HK-2 (cell line): ENCODE measurements at regions not wholly inside any gene's neighbourhood (a gene's known extent, or its start where the extent isn't known, plus 50 kb on each side); places are given as distances from the start of the nearest gene placed in this dataset.

ENCODE experiments used
- DNase-seq: peaks from one replicate; pipeline ENCODE4 v3.0.0-alpha.2; 2018; ENCODE audit not compliant: unreplicated experiment

DNA sequence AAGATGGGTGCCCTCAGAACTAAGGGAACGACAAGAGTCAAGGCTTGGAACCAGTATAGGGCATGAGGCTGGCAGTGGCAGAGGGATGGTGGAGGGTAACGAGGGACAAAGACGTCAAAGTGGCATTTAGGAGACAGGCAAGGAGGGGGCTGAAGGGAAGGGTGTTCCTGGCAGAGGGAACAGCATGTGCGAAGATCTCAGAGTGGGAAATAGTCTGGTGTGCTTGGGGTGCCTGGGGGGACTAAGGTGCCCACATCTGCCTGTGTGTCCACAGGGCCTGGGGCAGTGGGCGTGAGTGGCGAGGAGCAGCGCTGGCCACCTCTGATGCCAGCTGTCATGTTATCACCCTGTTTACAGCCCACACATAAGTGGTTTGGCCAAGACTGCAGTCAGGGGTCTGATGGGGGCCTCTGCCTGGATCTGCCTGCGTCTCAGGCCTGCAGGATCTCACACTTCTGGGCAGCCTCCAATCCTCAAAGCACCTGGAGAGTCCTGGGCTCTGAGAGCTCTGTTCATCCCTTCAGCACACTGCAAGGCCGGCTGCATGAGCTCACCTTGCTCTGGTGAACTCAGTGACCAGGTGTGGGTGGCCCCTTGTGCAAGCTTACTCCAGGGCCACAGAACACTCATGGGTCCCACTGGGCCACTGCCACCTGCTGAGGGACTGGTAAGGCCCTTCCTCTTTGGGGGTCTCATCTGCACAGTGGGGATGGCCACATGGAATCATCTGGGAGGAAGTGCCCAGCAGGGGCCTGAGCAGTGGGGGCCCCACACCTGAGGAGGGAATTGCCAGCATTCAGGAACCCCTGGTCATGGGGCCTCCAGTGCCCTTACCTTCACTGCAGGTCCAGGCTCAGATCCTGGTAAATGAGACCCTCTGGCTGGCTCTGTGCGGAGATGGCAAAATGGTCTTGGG lies 89.7 kb upstream of the SHISAL1 start:
- DNase-seq, result no peak

DNA sequence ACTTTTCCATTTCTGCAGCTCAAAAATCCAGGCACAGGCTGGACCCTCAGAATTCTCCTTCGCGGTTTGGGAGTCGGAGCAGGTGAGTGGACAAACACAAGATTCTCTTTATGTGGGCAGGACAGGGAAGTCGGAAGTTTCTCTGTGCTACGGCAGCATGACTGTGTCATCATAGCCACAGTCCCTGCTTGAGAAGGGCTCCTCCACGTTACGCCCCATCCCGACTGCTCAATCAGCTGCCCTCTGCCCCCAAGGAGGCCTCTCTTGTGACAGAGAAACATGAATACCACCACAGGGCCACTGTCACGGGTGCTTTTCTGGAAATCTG lies 89.0 kb upstream of the SHISAL1 start:
- no peak for DNase-seq

DNA sequence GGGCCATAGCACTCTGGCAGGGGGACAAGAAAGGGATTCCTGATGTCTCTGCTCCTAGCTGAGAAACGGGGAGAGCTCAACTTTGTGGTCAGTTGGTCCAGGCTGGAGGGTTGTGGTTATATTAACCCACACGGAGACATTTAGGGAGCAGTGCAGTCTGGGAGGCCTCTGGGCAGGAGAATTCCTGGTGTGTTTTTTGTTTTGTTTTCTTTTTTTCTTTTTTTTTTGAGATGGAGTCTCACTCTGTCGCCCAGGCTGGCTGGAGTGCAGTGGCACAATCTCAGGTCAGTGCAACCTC lies 88.0 kb upstream of the SHISAL1 start:
- no peak for DNase-seq

DNA sequence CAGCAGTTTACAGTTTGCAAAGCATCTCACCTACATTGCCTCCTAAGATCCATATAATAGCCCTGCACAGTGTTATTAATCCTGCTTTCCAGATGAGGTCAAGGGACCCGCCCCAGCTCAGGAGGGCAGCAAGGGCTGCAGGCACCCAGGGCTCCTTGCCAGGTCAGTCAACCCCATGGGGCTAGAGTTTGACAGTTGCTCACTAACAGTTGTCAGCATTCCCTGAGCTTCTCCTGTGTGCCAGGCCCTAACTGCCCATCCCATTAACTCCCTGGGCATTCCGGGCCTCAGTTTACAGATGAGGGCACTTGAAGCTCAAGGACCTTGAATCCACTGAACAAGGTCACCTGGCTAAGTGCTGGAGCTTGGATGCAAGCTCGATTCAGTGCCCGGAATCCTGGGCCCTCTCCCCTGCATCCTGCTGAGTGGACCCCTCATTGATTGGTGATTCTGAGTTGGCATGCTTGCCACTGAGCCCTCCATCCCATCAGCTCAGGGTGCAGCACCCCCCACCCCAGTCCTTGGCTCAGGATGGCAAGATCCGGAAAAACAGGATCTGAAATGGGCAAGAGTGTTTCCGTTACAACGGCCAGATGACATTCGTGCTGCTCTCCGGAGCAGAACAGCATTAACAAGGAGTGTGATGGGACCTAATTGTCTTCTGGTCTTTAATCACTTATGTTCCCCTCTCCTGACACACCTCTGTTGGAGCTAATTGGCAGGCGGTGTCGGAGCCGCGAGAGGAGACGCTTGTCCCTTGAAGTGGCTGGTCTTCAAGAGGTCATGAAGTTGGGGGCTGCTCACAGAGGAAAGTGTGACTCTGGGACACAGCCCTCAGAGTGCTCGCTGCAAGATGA lies 87.4 kb upstream of the SHISAL1 start:
- no peak for DNase-seq

DNA sequence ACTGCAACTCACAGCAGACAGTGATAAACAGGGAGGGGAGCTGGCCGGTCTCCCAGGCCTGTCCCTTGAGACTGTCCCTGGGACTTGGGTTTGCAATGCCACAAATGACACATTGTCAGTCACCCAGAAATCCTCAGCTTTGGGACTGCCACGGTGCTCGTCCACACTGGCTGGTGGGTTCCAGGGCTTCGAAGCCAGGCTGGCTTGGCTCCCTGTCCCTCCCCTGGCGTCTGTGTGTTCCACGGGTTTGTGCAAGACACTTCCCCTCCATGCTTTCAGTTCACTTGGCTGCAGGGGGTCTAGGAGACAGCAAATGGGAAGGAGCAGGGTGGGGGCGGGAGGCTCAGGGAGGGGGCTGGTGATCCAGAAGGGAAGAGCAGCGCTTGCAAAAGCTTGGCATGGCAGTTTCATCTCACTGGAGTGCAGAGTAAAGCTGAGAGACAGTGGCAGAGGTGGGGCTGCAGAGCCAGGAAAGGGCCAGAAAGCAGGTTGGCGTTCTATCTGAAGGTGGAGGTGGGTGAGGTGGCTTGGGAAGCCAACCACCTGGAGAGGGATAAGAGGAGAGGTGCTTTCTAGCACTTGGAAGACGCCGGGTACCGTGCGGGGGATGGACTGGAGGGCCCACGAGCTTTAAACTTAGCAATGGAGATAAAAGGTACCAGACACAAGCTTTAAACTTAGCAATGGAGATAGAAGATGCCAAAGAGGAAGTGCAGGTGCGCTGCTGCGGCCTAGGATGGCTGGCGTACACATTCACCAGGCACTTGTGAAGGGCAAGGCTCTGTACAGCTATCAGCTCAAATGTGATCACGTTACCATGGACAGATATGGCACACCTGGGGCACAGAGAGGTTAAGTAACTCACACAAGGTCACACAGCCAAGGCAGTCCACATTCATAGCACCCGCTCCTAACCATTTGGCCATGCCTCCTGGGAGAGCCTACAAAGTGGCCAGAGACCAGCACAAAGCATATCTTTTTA lies 86.4 kb upstream of the SHISAL1 start:
- no peak for DNase-seq

DNA sequence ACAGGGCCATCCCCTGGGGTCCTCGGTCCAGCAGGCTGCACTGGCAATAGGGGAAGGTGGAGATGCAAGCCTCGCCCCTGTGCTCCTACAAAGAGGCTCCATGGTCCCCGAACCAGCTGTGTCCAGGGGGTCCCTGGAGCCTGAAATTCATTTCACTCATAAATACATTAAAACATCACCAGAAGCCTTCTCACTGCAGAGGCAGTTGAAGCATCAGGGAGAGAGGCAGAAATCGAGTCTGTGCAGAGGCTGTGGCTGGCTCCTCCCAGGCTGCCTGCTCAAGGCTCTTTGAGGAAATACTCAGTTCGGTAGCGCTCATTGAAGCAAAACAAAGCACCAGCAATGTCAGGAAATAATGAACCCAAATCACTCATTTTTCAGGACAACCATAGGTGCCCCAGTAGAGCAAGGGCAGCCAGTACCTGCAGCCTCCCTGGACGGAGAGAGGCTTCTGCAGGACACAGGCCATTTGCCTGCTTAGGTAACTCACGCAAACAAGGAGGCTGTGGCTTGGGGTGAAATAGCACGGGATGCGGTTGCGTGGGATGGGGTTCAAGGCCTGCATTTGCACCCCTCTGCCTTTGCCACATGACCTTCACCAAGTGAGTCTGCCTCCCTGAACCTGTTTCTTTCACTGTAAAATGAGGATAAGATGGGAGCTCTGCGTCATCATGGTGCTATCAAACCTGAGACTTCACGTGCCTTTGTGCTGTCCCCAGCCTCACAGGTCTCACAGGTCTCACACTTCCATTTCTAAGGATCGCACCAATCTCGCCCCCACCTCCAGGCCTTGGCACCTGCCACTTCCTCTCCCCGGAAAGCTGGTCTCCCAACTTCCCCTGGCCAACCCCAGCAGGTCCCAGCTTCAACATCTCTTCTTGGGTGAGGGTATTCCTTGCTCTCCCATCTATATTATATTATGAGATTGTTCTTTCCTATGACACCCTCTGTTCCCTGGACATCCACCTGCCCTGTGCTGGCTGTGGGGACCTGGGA lies 84.3 kb upstream of the SHISAL1 start:
- DNase-seq, result no peak

DNA sequence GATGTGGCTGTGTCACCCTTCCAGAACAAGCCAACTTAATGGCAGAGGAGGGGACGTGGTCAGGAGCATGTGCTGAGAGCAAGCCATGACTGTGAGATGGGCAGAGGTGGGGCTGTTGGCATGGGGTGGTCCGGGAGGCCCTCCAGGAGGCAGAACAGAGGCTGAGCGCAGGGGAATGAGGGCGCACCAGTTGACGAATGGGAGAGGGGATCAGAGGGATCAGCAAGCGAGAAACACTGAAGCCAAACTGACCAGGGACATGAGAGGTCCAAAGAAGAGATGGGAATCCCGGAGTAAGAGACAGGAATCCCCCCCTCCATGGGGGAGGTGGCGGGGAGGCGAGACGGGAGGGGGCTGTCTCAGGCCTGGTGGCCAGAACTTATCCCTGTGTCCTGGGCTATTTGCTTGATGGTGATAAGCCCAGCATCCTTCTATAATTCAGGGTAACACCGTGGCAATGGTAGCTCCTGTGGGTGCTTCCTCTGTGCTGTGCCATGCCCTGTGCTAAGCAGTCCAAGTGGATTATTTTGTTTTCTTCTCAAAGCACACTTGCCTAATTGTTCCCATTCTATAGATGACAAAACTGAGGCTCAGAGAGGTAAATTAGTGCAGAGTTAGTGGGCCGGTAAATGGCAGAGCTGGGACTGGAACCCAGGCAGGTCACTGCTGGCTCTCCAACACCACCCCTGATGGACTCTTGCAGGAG lies 83.4 kb upstream of the SHISAL1 start:
- DNase-seq, result no peak

DNA sequence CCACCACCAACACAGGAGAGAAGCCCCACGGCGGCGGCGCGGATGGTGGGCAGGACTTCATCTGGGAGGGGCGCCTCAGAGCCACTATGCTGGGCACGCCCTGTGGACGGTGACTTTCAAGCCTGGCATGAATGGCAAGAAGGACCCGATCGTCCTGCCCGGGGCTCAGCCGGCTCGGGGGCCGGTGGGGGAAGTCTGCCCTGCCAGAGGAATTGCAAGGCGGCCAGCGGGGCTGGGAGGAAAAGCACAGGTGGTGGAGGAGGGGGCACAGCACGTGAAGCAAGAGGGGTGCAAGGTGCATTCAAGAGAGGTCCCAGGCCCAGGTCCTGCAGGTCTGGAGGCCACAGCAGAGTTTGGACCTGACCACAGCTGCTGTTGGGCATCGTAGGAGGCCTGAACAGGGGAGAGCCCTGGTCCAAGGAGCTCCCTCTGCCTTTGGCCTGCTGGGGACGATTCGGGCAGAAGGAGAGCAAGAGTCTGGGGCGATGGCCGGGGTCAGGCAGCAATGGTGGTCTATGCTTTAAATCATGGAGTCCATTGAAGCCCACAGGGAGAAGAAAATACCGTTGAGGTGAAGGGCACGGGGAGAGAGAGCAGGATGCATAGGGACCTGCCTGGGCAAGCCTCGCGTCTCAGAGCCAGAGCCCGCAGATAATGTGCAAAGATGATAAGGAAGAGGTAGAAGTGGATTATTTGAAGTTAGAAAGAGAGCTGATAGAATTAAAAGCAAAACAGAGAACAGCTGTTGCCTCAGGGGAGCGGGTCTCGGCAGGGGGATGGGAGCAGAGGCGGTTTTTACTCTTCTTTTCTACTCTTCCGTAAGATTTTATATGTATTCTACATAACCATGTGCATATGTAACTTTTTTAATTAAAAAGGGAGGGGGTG lies 82.6 kb upstream of the SHISAL1 start:
- DNase-seq, result no peak

DNA sequence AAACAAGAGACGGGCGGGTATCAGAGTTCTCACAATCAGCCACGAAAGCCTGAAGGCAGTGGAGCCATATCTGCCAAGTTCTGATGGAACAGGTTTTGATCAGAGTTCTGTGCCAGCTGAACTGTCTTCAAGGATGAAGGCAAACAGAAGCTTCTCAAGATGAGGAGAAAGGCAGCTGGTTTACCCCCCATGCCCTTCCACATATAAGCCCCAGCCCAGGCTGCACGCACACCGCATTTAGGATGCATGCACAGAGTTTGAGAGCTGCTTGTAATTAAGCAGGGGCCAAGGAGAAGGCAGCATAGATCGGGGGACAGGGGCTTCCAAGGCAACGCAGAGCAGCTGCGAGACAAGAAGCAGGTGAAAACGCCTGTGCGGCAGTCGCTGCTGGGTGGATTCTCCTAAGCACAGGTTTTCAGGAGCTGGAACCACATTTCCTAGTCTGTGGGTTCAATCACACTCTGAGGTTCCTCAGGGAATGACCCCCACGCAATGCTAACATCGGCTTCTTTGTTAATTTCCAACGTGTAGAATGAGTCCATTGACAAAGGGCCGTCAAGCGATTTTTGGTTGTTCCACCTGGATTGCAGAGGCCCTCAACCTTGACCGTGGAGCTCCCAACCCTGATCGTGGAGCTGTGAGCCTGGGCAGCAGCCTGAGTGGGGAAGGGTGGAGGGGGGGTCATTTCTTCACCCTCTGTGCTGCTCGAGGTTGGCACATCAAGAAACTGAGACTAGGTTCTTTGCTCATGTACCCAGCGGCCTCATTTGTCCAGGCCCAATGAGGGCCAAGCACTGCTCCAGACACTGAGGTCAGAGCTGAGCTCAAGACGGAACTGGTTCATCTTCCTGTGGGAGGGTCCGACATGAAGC lies 81.7 kb upstream of the SHISAL1 start:
- DNase-seq, result no peak

DNA sequence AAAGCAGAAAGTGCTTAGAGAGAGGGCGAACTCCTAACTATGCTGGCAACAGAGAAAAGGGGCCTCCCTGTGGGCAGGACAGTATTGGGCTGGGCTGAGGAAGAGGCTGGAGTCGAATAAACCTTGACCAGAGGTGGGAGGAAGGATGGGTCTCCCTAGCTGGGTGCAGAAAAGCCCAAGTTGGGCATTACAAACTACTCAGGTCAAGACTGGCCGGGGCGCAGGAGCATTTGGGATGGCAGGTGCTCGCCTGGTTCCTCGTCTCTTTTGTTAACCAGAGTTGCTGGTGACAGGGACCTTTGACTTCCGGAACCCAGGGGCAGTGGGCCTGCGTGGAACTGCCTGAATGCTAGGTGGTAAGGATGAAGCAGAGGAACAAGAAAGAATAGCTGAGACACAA lies 80.3 kb upstream of the SHISAL1 start:
- no peak for DNase-seq

DNA sequence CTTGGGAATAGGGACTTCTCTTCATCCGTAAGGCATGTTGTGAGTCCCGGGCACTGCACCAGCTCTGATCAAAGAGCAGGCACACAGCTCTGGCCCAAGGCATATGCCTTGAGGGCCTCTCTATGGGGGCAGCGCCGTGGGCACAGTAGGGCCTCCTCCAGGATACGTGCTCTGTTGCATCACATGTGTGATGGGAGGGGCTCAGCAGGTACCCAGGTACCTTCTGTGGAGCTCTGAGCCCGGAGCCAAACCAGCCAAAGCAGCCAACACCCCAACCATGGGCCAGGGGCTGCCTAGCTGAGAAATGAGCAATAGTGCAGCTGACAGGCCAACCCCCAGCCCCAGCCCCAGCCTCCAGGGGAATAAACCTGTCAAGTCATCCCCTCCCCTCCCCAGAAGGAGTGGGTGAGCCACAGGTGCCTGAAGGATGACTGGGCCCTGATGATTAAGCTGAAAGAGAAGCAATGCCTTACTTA lies 79.7 kb upstream of the SHISAL1 start:
- DNase-seq, result no peak

DNA sequence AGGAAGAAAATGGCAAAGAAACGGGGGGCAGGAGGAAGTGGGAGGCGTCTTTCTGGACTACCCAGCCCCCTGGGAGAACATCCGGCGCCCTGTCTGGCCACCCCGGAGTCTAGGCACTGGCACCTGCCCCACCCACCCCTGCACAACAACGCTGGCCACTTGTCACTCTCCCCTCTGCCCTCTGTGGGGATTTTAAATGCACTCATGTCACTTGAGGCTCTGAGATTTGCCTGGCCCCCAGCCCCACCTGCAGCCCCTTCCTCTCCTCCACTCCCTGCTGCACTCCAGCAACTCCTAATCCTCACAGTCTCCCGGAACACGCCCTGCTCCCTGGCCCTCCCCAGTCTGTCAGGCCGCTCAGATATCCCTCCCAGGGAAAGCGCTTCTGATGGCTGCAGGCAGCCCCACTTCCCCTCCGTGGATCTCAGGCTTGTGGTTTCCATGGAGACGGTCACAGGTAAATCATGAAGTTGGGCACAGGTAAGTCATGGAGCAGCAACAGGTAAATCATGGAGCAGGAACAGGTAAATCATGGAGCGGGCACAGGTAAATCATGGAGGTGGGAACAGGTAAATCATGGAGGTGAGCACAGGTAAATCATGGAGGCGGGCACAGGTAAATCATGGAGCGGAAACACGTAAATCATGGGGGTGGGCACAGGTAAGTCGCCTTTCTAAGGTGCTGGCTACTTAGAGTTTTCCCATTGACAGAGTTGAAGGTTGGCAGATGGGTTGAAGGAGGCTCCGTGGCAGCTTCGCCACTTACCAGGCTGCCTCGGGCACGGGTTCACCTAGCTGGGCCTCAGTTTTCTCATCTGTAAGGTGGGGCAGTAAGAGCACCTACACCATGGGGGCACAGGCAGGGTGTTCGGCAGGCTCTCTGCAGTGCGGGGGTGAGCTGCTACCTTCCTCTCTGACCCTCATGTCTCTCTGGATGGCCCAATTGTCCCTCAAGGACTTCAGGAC lies 79.0 kb upstream of the SHISAL1 start:
- no peak for DNase-seq

DNA sequence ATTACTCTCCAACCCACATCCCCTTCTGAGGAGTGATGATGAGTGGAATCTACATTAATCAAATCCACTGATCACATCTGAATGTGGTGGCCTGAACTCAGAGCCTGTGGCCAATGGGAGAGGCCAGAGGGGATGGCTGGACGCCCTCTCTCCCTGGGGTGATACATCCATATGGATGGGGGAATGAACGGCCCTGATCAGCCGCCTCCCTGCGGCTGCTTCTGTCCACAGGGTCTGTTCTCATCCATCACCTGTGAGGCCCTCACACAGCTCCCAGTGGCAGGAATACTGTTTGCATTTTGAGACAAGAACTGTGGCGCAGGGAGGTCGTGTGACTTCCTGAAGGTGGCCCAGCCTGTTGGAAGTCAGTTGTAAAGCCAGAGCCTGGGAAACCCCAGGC lies 78.3 kb upstream of the SHISAL1 start:
- DNase-seq, result no peak

DNA sequence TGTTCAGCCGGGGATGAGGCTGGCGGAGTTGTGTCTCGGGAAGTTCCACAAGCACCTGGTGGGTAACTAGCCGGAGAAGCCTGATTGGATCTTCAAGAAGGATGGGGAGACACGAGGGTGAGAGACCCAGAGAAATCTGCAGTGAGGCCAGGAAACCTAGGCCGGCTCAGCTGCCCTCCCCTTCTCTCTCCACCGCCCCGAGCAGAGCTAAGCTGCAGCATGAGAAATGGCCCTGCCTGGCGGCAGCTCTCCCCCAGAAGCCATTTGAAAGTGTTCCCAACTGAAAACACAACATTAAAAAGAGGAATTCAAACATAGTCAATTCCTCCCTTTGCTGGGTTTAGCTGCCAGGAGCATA lies 77.8 kb upstream of the SHISAL1 start:
- DNase-seq, result no peak

DNA sequence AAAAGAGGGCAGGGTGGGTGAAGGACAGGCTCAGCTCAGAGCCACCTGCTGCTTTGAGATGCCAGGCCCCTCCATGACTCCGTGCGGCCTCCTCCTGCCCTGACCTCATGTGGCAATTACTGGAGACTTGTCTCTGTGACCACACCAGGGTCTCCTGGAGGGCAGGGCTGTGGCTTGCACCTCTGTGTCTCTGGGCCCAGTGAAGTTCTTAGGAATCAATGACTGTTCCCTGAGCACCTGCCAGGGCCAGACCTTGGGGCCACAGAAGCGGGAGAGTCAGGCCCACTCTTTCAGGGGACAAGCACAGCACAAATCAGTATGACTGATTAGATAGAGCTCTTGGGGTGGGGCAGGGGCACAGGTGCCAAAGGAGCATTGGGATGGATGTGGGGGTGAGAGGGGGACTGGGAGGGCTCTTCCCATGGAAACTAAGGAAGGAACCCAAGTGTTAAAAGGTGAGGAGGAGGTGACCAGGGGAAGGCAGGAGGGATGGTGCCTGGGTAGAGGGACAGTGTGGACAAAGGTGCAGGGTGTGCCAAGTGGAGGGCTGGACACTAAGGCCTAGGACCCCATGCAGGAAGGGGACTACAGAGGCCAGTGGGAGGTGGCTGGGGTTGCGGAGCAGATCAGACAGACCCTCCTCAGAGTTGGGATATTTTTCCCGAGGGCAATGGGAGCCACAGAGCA lies 77.3 kb upstream of the SHISAL1 start:
- DNase-seq, result no peak

DNA sequence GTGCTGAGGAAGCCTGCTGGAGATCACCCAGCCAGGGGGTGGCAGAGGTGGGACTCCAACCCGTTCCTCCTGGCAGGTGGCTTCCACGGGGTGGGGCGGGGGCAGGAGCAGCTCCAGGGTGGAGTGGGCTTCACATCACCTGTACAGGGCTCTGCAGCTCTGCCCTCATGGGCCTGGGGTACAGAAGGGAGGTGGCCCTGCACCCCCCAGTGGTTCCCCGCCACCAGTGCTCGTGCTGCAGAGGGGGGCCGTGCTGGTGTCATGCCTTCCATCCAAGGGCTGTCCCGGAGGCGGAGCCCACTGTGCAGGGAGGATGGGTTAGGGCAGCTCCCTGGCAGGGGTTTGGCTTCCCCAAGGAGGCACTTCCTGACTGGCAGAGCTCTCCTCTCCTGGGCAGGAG lies 76.4 kb upstream of the SHISAL1 start:
- DNase-seq, result no peak
